ENCODE measurements at regions not wholly inside any gene's neighbourhood (a gene's known extent, or its start where the extent isn't known, plus 50 kb on each side); places are given as distances from the start of the nearest gene placed in this dataset.

DNA sequence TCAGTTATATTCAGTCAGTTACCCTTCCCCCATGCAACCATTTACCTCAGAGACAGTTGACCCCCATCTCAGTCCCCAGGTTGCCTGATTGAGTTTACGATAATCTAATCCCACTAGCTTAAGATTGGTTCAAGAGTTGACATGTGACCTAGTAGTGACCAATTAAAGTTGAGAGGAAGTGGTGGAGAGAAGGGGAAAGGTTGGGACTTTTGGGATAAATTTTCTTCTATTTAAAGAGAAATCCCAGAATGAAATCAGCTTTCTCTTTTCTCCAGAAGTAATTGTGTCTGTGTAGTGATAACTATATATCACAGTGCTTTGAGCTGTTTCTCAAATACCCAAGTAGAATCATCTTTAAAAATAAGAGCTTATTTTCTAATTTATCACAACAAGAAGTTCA, 396.7 kb upstream of the CLINT1 start:
- TF ChIP-seq CTCF (IDR thresholded peaks at IDR 0.05) (no peak), POLR2A (IDR thresholded peaks at IDR 0.05) (no peak)
